ENCODE measurements at regions not wholly inside any gene's neighbourhood (a gene's known extent, or its start where the extent isn't known, plus 50 kb on each side); places are given as distances from the start of the nearest gene placed in this dataset.

- TF ChIP-seq POLR2A (IDR thresholded peaks at IDR 0.05; ENCODE audit: low read depth, low read length) (no peak), POLR2AphosphoS5 (IDR thresholded peaks at IDR 0.05; ENCODE audit: low read depth, low read length) (no peak)
Observed at GRCh38 chr3:159236321-159236720, 434.5 kb downstream of the MFSD1 start.

Measured in GM12892 (cell line).